GM23338 (cell line): ENCODE measurements at regions not wholly inside any gene's neighbourhood (a gene's known extent, or its start where the extent isn't known, plus 50 kb on each side); places are given as distances from the start of the nearest gene placed in this dataset.

Experiments used
- ATAC-seq: fragments of 200-7000 bp; cut with Tn5 transposase; 3 replicates; pipeline ENCODE4 v1.9.1; 2020
- DNase-seq: peaks from one replicate; pipeline ENCODE4 v3.0.0-alpha.2; 2015; ENCODE audit warnings: low spot score
- H2AFZ ChIP-seq: fragments of 200-600 bp; sonication (generic); 2 replicates; pipeline ENCODE4 v1.8.0; 2016; ENCODE audit warnings: antibody characterized with exemption, mild to moderate bottlenecking, moderate library complexity
- H3F3A ChIP-seq: fragments of 200-600 bp; sonication (generic); replicated peaks from 2 replicates; pipeline ENCODE4 v1.8.0; 2017; ENCODE audit warnings: antibody characterized with exemption, mixed run types, low read depth
- H3K27ac ChIP-seq: fragments of 200-600 bp; sonication (generic); 2 replicates; pipeline ENCODE4 v1.6.1; 2016; ENCODE audit warnings: low read depth
- H3K27me3 ChIP-seq: fragments of 200-600 bp; sonication (generic); 2 replicates; pipeline ENCODE4 v1.8.0; 2016; ENCODE audit warnings: mild to moderate bottlenecking, mixed run types, moderate library complexity; ENCODE audit not compliant: insufficient read depth
- H3K36me3 ChIP-seq: fragments of 200-600 bp; sonication (generic); 2 replicates; pipeline ENCODE4 v1.8.0; 2016; ENCODE audit warnings: mild to moderate bottlenecking; ENCODE audit not compliant: insufficient read depth
- H3K4me1 ChIP-seq: fragments of 200-600 bp; sonication (generic); 2 replicates; pipeline ENCODE4 v1.8.0; 2016; ENCODE audit warnings: mild to moderate bottlenecking, moderate library complexity; ENCODE audit not compliant: insufficient read depth
- H3K4me2 ChIP-seq: fragments of 200-600 bp; sonication (generic); 2 replicates; pipeline ENCODE4 v1.7.1; 2017; ENCODE audit warnings: mixed run types
- H3K4me3 ChIP-seq: fragments of 200-600 bp; sonication (generic); 2 replicates; pipeline ENCODE4 v1.6.1; 2016; ENCODE audit warnings: mixed run types
- H3K79me2 ChIP-seq: fragments of 200-600 bp; sonication (generic); replicated peaks from 2 replicates; pipeline ENCODE4 v1.8.0; 2017; ENCODE audit warnings: mild to moderate bottlenecking; ENCODE audit not compliant: insufficient read depth
- H3K9me2 ChIP-seq: fragments of 200-600 bp; sonication (generic); 2 replicates; pipeline ENCODE4 v1.8.0; 2017; ENCODE audit not compliant: insufficient read depth
- H4K20me1 ChIP-seq: fragments of 200-600 bp; sonication (generic); replicated peaks from 2 replicates; pipeline ENCODE4 v1.8.0; 2017; ENCODE audit warnings: mild to moderate bottlenecking; ENCODE audit not compliant: insufficient read depth
- H3K27ac Mint-ChIP-seq: 2 replicates; pipeline ENCODE4 v1.8.0; 2020; ENCODE audit warnings: inconsistent platforms, mild to moderate bottlenecking, moderate library complexity, mixed read lengths
- H3K27me3 Mint-ChIP-seq: 3 replicates; pipeline ENCODE4 v1.8.0; 2022; ENCODE audit warnings: low read depth, mild to moderate bottlenecking, moderate library complexity, mixed read lengths, inconsistent platforms; ENCODE audit not compliant: insufficient read depth, poor library complexity
- H3K36me3 Mint-ChIP-seq: 3 replicates; pipeline ENCODE4 v1.8.0; 2021; ENCODE audit warnings: low read depth, mild to moderate bottlenecking, inconsistent platforms, moderate library complexity, mixed read lengths
- H3K4me1 Mint-ChIP-seq: 3 replicates; pipeline ENCODE4 v1.8.0; 2020; ENCODE audit warnings: mild to moderate bottlenecking, inconsistent platforms, mixed read lengths
- H3K4me3 Mint-ChIP-seq: 3 replicates; pipeline ENCODE4 v1.8.0; 2021; ENCODE audit warnings: moderate library complexity, mild to moderate bottlenecking, inconsistent platforms, mixed read lengths
- H3K9me3 Mint-ChIP-seq: 3 replicates; pipeline ENCODE4 v1.8.0; 2020; ENCODE audit warnings: moderate library complexity, mild to moderate bottlenecking, inconsistent platforms, mixed read lengths
- CREB1 ChIP-seq: fragments of 250-450 bp; sonication (Bioruptor Pico); IDR thresholded peaks from 2 replicates; pipeline ENCODE4 v1.5.0; 2020; ENCODE audit warnings: low read depth, mild to moderate bottlenecking, moderate library complexity
- EZH2 ChIP-seq: fragments of 200-600 bp; sonication (generic); IDR thresholded peaks from one replicate; pipeline ENCODE4 v1.8.0; 2017; ENCODE audit warnings: antibody characterized with exemption, mild to moderate bottlenecking, low read depth; ENCODE audit not compliant: unreplicated experiment
- EZH2phosphoT487 ChIP-seq: fragments of 200-600 bp; sonication (generic); IDR thresholded peaks from one replicate; pipeline ENCODE4 v1.8.1; 2018; ENCODE audit warnings: antibody characterized with exemption; ENCODE audit not compliant: unreplicated experiment
- JUNB ChIP-seq: IDR thresholded peaks from one replicate; pipeline ENCODE4 v1.6.1; 2016; ENCODE audit warnings: antibody characterized with exemption; ENCODE audit not compliant: unreplicated experiment
- POLR2AphosphoS5 ChIP-seq: IDR thresholded peaks from 2 replicates; pipeline ENCODE4 v1.6.1; 2016; ENCODE audit warnings: antibody characterized with exemption, low read depth
- ZNF114 ChIP-seq: fragments of 250-450 bp; sonication (Bioruptor Pico); IDR thresholded peaks from 2 replicates; pipeline ENCODE4 v1.5.0; 2020; ENCODE audit warnings: mild to moderate bottlenecking, moderate library complexity
- ZNF331 ChIP-seq: fragments of 250-450 bp; sonication (Bioruptor Pico); IDR thresholded peaks from 2 replicates; pipeline ENCODE4 v1.5.0; 2020; ENCODE audit warnings: low read depth, mild to moderate bottlenecking, moderate library complexity
- TF ChIP-seq, protein P1 (sequence below): IDR thresholded peaks from one replicate; pipeline ENCODE4 v1.6.1; 2018; ENCODE audit warnings: antibody characterized with exemption; ENCODE audit not compliant: unreplicated experiment
- TF ChIP-seq, protein P2 (sequence below), 2 experiments: fragments of 200-600 bp in 1 of 2; sonication (generic) in 1 of 2; conservative IDR thresholded peaks; 2 replicates each; pipeline versions ENCODE4 v1.5.1 to v1.6.1; 2016 to 2017; ENCODE audit warnings: antibody characterized with exemption in 2 of 2, low read depth in 2 of 2, mild to moderate bottlenecking in 2 of 2, moderate library complexity in 1 of 2
- TF ChIP-seq, protein P3 (sequence below): IDR thresholded peaks from 2 replicates; pipeline ENCODE4 v1.6.1; 2016; ENCODE audit warnings: antibody characterized with exemption
- TF ChIP-seq, protein P4 (sequence below): fragments of 250-450 bp; sonication (Bioruptor Pico); IDR thresholded peaks from 2 replicates; pipeline ENCODE4 v1.5.0; 2020; ENCODE audit warnings: mild to moderate bottlenecking, moderate library complexity

DNA sequence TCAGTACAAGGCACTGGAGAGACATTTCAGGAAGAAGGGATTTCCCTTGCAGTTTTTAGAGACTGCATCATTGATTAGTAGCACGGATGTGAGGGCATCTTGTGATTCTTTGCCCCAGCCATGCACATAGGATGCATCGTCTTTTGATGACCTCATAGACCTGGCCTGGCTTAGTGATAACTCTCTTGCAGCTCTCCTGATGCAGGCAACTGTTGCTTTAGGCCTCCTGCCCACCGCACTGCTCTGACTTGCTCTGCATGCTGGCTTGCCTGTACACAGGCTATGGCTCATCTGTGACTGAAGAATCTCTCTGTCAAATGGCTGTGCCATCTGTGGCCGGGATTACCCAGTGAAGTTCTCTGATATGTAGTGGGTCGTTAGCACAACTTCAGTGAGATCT lies 207.7 kb upstream of the PTCHD4 start:
- TF ChIP-seq, protein P1, sequence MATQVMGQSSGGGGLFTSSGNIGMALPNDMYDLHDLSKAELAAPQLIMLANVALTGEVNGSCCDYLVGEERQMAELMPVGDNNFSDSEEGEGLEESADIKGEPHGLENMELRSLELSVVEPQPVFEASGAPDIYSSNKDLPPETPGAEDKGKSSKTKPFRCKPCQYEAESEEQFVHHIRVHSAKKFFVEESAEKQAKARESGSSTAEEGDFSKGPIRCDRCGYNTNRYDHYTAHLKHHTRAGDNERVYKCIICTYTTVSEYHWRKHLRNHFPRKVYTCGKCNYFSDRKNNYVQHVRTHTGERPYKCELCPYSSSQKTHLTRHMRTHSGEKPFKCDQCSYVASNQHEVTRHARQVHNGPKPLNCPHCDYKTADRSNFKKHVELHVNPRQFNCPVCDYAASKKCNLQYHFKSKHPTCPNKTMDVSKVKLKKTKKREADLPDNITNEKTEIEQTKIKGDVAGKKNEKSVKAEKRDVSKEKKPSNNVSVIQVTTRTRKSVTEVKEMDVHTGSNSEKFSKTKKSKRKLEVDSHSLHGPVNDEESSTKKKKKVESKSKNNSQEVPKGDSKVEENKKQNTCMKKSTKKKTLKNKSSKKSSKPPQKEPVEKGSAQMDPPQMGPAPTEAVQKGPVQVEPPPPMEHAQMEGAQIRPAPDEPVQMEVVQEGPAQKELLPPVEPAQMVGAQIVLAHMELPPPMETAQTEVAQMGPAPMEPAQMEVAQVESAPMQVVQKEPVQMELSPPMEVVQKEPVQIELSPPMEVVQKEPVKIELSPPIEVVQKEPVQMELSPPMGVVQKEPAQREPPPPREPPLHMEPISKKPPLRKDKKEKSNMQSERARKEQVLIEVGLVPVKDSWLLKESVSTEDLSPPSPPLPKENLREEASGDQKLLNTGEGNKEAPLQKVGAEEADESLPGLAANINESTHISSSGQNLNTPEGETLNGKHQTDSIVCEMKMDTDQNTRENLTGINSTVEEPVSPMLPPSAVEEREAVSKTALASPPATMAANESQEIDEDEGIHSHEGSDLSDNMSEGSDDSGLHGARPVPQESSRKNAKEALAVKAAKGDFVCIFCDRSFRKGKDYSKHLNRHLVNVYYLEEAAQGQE: no peak
- TF ChIP-seq EZH2phosphoT487 (no peak), ZNF331 (CRISPR knock-in tag) (no peak), EZH2 (no peak), JUNB (no peak), CREB1 (CRISPR knock-in tag) (no peak), POLR2AphosphoS5 (no peak), ZNF114 (CRISPR knock-in tag) (no peak)
- TF ChIP-seq, protein P2, sequence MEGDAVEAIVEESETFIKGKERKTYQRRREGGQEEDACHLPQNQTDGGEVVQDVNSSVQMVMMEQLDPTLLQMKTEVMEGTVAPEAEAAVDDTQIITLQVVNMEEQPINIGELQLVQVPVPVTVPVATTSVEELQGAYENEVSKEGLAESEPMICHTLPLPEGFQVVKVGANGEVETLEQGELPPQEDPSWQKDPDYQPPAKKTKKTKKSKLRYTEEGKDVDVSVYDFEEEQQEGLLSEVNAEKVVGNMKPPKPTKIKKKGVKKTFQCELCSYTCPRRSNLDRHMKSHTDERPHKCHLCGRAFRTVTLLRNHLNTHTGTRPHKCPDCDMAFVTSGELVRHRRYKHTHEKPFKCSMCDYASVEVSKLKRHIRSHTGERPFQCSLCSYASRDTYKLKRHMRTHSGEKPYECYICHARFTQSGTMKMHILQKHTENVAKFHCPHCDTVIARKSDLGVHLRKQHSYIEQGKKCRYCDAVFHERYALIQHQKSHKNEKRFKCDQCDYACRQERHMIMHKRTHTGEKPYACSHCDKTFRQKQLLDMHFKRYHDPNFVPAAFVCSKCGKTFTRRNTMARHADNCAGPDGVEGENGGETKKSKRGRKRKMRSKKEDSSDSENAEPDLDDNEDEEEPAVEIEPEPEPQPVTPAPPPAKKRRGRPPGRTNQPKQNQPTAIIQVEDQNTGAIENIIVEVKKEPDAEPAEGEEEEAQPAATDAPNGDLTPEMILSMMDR (conservative IDR thresholded peaks at IDR 0.05; ENCODE audit: low read depth in 2 of 2): no peak
- TF ChIP-seq, protein P3, sequence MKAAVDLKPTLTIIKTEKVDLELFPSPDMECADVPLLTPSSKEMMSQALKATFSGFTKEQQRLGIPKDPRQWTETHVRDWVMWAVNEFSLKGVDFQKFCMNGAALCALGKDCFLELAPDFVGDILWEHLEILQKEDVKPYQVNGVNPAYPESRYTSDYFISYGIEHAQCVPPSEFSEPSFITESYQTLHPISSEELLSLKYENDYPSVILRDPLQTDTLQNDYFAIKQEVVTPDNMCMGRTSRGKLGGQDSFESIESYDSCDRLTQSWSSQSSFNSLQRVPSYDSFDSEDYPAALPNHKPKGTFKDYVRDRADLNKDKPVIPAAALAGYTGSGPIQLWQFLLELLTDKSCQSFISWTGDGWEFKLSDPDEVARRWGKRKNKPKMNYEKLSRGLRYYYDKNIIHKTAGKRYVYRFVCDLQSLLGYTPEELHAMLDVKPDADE: no peak
- TF ChIP-seq, protein P4, sequence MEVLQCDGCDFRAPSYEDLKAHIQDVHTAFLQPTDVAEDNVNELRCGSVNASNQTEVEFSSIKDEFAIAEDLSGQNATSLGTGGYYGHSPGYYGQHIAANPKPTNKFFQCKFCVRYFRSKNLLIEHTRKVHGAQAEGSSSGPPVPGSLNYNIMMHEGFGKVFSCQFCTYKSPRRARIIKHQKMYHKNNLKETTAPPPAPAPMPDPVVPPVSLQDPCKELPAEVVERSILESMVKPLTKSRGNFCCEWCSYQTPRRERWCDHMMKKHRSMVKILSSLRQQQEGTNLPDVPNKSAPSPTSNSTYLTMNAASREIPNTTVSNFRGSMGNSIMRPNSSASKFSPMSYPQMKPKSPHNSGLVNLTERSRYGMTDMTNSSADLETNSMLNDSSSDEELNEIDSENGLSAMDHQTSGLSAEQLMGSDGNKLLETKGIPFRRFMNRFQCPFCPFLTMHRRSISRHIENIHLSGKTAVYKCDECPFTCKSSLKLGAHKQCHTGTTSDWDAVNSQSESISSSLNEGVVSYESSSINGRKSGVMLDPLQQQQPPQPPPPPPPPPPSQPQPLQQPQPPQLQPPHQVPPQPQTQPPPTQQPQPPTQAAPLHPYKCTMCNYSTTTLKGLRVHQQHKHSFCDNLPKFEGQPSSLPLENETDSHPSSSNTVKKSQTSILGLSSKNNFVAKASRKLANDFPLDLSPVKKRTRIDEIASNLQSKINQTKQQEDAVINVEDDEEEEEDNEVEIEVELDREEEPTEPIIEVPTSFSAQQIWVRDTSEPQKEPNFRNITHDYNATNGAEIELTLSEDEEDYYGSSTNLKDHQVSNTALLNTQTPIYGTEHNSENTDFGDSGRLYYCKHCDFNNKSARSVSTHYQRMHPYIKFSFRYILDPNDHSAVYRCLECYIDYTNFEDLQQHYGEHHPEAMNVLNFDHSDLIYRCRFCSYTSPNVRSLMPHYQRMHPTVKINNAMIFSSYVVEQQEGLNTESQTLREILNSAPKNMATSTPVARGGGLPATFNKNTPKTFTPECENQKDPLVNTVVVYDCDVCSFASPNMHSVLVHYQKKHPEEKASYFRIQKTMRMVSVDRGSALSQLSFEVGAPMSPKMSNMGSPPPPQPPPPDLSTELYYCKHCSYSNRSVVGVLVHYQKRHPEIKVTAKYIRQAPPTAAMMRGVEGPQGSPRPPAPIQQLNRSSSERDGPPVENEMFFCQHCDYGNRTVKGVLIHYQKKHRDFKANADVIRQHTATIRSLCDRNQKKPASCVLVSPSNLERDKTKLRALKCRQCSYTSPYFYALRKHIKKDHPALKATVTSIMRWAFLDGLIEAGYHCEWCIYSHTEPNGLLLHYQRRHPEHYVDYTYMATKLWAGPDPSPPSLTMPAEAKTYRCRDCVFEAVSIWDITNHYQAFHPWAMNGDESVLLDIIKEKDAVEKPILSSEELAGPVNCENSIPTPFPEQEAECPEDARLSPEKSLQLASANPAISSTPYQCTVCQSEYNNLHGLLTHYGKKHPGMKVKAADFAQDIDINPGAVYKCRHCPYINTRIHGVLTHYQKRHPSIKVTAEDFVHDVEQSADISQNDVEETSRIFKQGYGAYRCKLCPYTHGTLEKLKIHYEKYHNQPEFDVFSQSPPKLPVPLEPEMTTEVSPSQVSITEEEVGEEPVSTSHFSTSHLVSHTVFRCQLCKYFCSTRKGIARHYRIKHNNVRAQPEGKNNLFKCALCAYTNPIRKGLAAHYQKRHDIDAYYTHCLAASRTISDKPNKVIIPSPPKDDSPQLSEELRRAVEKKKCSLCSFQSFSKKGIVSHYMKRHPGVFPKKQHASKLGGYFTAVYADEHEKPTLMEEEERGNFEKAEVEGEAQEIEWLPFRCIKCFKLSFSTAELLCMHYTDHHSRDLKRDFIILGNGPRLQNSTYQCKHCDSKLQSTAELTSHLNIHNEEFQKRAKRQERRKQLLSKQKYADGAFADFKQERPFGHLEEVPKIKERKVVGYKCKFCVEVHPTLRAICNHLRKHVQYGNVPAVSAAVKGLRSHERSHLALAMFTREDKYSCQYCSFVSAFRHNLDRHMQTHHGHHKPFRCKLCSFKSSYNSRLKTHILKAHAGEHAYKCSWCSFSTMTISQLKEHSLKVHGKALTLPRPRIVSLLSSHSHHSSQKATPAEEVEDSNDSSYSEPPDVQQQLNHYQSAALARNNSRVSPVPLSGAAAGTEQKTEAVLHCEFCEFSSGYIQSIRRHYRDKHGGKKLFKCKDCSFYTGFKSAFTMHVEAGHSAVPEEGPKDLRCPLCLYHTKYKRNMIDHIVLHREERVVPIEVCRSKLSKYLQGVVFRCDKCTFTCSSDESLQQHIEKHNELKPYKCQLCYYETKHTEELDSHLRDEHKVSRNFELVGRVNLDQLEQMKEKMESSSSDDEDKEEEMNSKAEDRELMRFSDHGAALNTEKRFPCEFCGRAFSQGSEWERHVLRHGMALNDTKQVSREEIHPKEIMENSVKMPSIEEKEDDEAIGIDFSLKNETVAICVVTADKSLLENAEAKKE: no peak
- H3K4me2 ChIP-seq: no peak overlapping the region
- no peak overlapping the region for H3K27ac ChIP-seq
- Mint-ChIP-seq H3K4me1 (peaks cover 7% of the 10 kb centered on the region), H3K9me3 (no peaks in the 10 kb centered on the region), H3K36me3 (no peaks in the 10 kb centered on the region), H3K27me3 (no peaks in the 10 kb centered on the region), H3K4me3 (no peak overlapping the region), H3K27ac (no peak overlapping the region)
- ATAC-seq: no peak
- DNase-seq: no peak
- no peaks in the 10 kb centered on the region for H4K20me1 ChIP-seq
- H3K9me2 ChIP-seq: no peaks in the 10 kb centered on the region
- H3K36me3 ChIP-seq: no peaks in the 10 kb centered on the region
- H3K79me2 ChIP-seq: no peaks in the 10 kb centered on the region
- H3K27me3 ChIP-seq: no peaks in the 10 kb centered on the region
- no peak overlapping the region for H3K4me3 ChIP-seq
- H3K4me1 ChIP-seq: 0 out of 2 replicates have a peak, but pooled peaks cover 5% of the 10 kb centered on the region
- H3F3A ChIP-seq: no peaks in the 10 kb centered on the region
- no peak overlapping the region for H2AFZ ChIP-seq
